Kidney (tissue), 13 donors: ENCODE measurements at regions not wholly inside any gene's neighbourhood (a gene's known extent, or its start where the extent isn't known, plus 50 kb on each side); places are given as distances from the start of the nearest gene placed in this dataset.

Experiments
- DNase-seq, 5 donors: peaks; one replicate each; pipeline ENCODE4 v3.0.0-alpha.2; 2013 to 2020
- FAIRE-seq: peaks from 2 replicates; lab custom pipeline; 2012; peaks lifted over from hg19 to GRCh38; lab: Jason Lieb, UNC
- H3K27ac ChIP-seq, 2 donors: one replicate each; pipeline ENCODE4 v1.7.0; 2013; ENCODE audit warnings: low read depth in 2 of 2, low read length in 2 of 2, inconsistent platforms in 1 of 2
- H3K27me3 ChIP-seq: one replicate; pipeline ENCODE4 v1.7.1; 2013; ENCODE audit warnings: low read length, inconsistent platforms; ENCODE audit not compliant: control insufficient read depth, insufficient read depth
- H3K36me3 ChIP-seq, 3 donors: one replicate each; pipeline versions ENCODE4 v1.7.0 to v1.7.1; 2013; ENCODE audit warnings: low read length in 3 of 3, control low read depth in 1 of 3, inconsistent platforms in 1 of 3; ENCODE audit not compliant: insufficient read depth in 3 of 3, control insufficient read depth in 2 of 3
- H3K4me1 ChIP-seq, 3 donors: one replicate each; pipeline versions ENCODE4 v1.7.0 to v1.7.1; 2013; ENCODE audit warnings: low read length in 3 of 3, inconsistent platforms in 1 of 3, low read depth in 1 of 3; ENCODE audit not compliant: control insufficient read depth in 2 of 3, insufficient read depth in 2 of 3
- H3K4me3 ChIP-seq, 3 donors: one replicate each; pipeline versions ENCODE4 v1.7.0 to v1.8.1; 2013; ENCODE audit warnings: low read length in 3 of 3, control low read depth in 1 of 3, inconsistent platforms in 1 of 3
- H3K9ac ChIP-seq, 3 donors: one replicate each; pipeline versions ENCODE4 v1.7.0 to v1.7.1; 2013; ENCODE audit warnings: low read length in 3 of 3, control low read depth in 1 of 3, inconsistent platforms in 1 of 3
- H3K9me3 ChIP-seq, 3 donors: one replicate each; pipeline versions ENCODE4 v1.7.0 to v1.7.1; 2013; ENCODE audit warnings: low read length in 3 of 3, control low read depth in 1 of 3, inconsistent platforms in 1 of 3; ENCODE audit not compliant: control insufficient read depth in 2 of 3, insufficient read depth in 1 of 3
- CTCF ChIP-seq: IDR thresholded peaks from 3 replicates; pipeline ENCODE4 v1.5.1; 2012; ENCODE audit warnings: mild to moderate bottlenecking, moderate library complexity, borderline replicate concordance; ENCODE audit not compliant: insufficient read depth; ENCODE audit errors: extremely low read depth
- intact Hi-C: fragments of 100-400 bp; cut with DNase I; formaldehyde crosslinking; loops from one replicate; pipeline ENCODE4 v1.11.1; 2022
- donor health status: control.
- donor health status: control.
- donor health status: control.
- donor health status: control.
- donor health status: control.
- donor health status: DM: yes; HTN: yes; CAD: no.
- donor health status: Normal renal cell carcinoma (clear cell type).

GRCh38 chr17:62163847-62164246 is 98.8 kb upstream of the MED13 start:
- no peak overlapping the region for H3K27ac ChIP-seq
- intact Hi-C loops, result no loop called here
- no peak overlapping the region for H3K9ac ChIP-seq
- FAIRE-seq (no peak), DNase-seq (no peak)
- no peak overlapping the region for H3K4me3 ChIP-seq
- no peaks in the 10 kb centered on the region for H3K27me3 ChIP-seq
- no peaks in the 10 kb centered on the region for H3K9me3 ChIP-seq
- no peaks in the 10 kb centered on the region for H3K36me3 ChIP-seq
- no peaks in the 10 kb centered on the region for H3K4me1 ChIP-seq
- no peak for TF ChIP-seq CTCF

- no peak overlapping the region for H3K4me3 ChIP-seq
- H3K36me3 ChIP-seq, result no peaks in the 10 kb centered on the region
- H3K9me3 ChIP-seq, result no peaks in the 10 kb centered on the region
- DNase-seq (no peak), FAIRE-seq (no peak)
- no peaks in the 10 kb centered on the region for H3K27me3 ChIP-seq
- H3K9ac ChIP-seq, result no peak overlapping the region
- intact Hi-C loops, result no loop called here
- TF ChIP-seq CTCF, result no peak
- no peaks in the 10 kb centered on the region for H3K4me1 ChIP-seq
- no peak overlapping the region for H3K27ac ChIP-seq
Measured at GRCh38 chr17:62162898-62163297, 97.8 kb upstream of the MED13 start.

GRCh38 chr17:62161405-62162148 is 96.5 kb upstream of the MED13 start:
- TF ChIP-seq CTCF, result no peak
- Histone ChIP-seq H3K27me3 (no peaks in the 10 kb centered on the region), H3K4me3 (no peak overlapping the region), H3K36me3 (no peaks in the 10 kb centered on the region), H3K9me3 (no peaks in the 10 kb centered on the region), H3K4me1 (no peaks in the 10 kb centered on the region), H3K27ac (no peak overlapping the region), H3K9ac (no peak overlapping the region)
- no peak for FAIRE-seq
- intact Hi-C loops, result no loop called here
- DNase-seq, result no peak

GRCh38 chr17:62160816-62161215 is 95.7 kb upstream of the MED13 start:
- Histone ChIP-seq H3K36me3 (no peaks in the 10 kb centered on the region), H3K9me3 (no peaks in the 10 kb centered on the region), H3K4me1 (no peaks in the 10 kb centered on the region), H3K4me3 (no peak overlapping the region), H3K27ac (no peak overlapping the region), H3K27me3 (no peaks in the 10 kb centered on the region), H3K9ac (no peak overlapping the region)
- DNase-seq (no peak), FAIRE-seq (no peak)
- intact Hi-C loops, result no loop called here
- TF ChIP-seq CTCF, result no peak
